HG02678 (cell line): ENCODE measurements at regions not wholly inside any gene's neighbourhood (a gene's known extent, or its start where the extent isn't known, plus 50 kb on each side); places are given as distances from the start of the nearest gene placed in this dataset.

Source experiments
- ATAC-seq: cut with Tn5 transposase; IDR thresholded peaks from one replicate; pipeline ENCODE4 v1.9.1; 2021; ENCODE audit warnings: mild to moderate bottlenecking, moderate library complexity; ENCODE audit not compliant: unreplicated experiment

- no peak for ATAC-seq
Observed at GRCh38 chrX:9312922-9313867, 151.7 kb upstream of the TBL1X start.

- no peak for ATAC-seq
Observed at GRCh38 chrX:9315086-9315485, 149.8 kb upstream of the TBL1X start.

- ATAC-seq: no peak
Observed at GRCh38 chrX:9316096-9316495, 148.8 kb upstream of the TBL1X start.

- ATAC-seq: no peak
Observed at GRCh38 chrX:9317176-9317575, 147.7 kb upstream of the TBL1X start.

GRCh38 chrX:9318213-9318612 is 146.6 kb upstream of the TBL1X start:
- ATAC-seq: no peak

- ATAC-seq: no peak
Observed at GRCh38 chrX:9318766-9319165, 146.1 kb upstream of the TBL1X start.

- no peak for ATAC-seq
Observed at GRCh38 chrX:9320940-9321339, 143.9 kb upstream of the TBL1X start.

GRCh38 chrX:9324676-9325075 is 140.2 kb upstream of the TBL1X start:
- no peak for ATAC-seq

- ATAC-seq: no peak
Observed at GRCh38 chrX:9326369-9326768, 138.5 kb upstream of the TBL1X start.

- no peak for ATAC-seq
Observed at GRCh38 chrX:9327086-9327746, 137.6 kb upstream of the TBL1X start.

GRCh38 chrX:9327747-9328145 is 137.1 kb upstream of the TBL1X start:
- no peak for ATAC-seq

GRCh38 chrX:9329056-9329455 is 135.8 kb upstream of the TBL1X start:
- ATAC-seq: no peak

- no peak for ATAC-seq
Observed at GRCh38 chrX:9330249-9330982, 134.4 kb upstream of the TBL1X start.

- no peak for ATAC-seq
Observed at GRCh38 chrX:9333873-9334560, 130.8 kb upstream of the TBL1X start.

GRCh38 chrX:9335251-9335650 is 129.6 kb upstream of the TBL1X start:
- ATAC-seq: no peak

GRCh38 chrX:9336456-9336855 is 128.4 kb upstream of the TBL1X start:
- ATAC-seq: no peak

GRCh38 chrX:9337046-9337445 is 127.8 kb upstream of the TBL1X start:
- ATAC-seq: no peak

- no peak for ATAC-seq
Observed at GRCh38 chrX:9338986-9339385, 125.9 kb upstream of the TBL1X start.

GRCh38 chrX:9339603-9340491 is 125.0 kb upstream of the TBL1X start:
- ATAC-seq: no peak
